ENCODE measurements at regions not wholly inside any gene's neighbourhood (a gene's known extent, or its start where the extent isn't known, plus 50 kb on each side); places are given as distances from the start of the nearest gene placed in this dataset.

DNA sequence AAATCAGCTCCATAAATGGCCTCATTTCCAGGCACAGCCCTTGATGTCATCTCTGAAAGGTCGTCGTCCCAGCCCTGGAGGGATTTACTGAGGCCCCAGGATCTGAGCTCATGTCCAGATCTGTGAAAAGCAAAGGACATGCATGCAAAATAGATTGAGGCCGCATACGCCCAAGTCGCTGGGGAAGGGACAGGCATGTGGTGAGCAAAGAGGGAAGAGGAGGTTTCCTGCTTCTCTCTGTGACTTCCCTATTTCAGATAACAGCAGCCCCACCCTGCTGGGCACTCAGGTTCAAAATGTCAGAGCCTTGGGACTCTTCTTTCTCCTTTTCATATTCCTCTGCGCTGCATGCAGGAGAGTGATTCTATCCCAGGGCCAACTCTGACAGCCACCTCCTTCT is 197.2 kb downstream of the ADSS2 start:
- TF ChIP-seq EZH2 (IDR thresholded peaks at IDR 0.05; ENCODE audit: low read depth) (no peak), CTCF (conservative IDR thresholded peaks at IDR 0.05) (no peak)
- H3K79me2 ChIP-seq (ENCODE audit: low read depth), result no peaks in the 10 kb centered on the region
- intact Hi-C loops (cut with micrococcal nuclease; ENCODE audit: unreplicated experiment), result no loop called here
- no peak overlapping the region for H3K4me3 ChIP-seq
- ChIA-PET CTCF (no interaction called here), POLR2A (ENCODE audit: unreplicated experiment) (no interaction called here)
- no peaks in the 10 kb centered on the region for H3K4me1 ChIP-seq (replicated peaks; ENCODE audit: insufficient read depth)
- DNase-seq, result no peak
- H3K9me2 ChIP-seq (ENCODE audit: insufficient read depth), result no peaks in the 10 kb centered on the region
- H3K9me3 ChIP-seq (ENCODE audit: insufficient read depth, low read depth), result no peaks in the 10 kb centered on the region
- H3K4me2 ChIP-seq, result no peak overlapping the region
- no peaks in the 10 kb centered on the region for H3K36me3 ChIP-seq (ENCODE audit: low read depth)
- H4K20me1 ChIP-seq (ENCODE audit: insufficient read depth), result no peaks in the 10 kb centered on the region
- no TSS peak for BruUV-seq (replicated peaks)
- no peak overlapping the region for H2AFZ ChIP-seq
- H3K27me3 ChIP-seq (ENCODE audit: insufficient read depth, low read depth), result no peaks in the 10 kb centered on the region
- no peaks in the 10 kb centered on the region for H3F3A ChIP-seq (ENCODE audit: insufficient read depth, low read depth)
- H3K27ac ChIP-seq, result no peak overlapping the region

DNA sequence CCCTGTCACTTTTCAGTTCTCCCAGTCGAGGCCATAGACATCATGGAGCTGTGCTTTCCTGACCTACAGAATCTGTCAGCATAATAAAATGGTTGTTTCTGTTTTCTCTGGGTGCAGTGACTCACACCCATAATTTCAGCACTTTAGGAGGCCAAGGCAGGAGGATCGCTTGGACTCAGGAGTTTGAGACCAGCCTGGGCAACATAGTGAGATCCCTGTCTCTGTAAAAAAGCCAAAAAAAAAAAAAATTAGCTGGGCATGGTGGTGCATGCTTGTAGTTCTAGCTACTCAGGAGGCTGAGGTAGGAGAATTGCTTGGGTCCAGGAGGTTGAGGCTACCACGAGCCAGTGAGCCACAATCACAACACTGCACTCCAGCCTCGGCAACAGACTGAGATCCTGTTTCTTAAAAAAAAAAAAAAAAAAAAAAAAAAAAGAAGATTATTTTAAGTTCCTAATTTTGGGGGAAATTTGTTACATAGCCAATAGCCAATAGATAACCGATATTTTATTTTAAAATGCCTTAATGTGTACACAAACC is 196.2 kb downstream of the ADSS2 start:
- H3K4me1 ChIP-seq (replicated peaks; ENCODE audit: insufficient read depth), result no peaks in the 10 kb centered on the region
- H3K27me3 ChIP-seq (ENCODE audit: insufficient read depth, low read depth), result no peaks in the 10 kb centered on the region
- H3K4me2 ChIP-seq, result no peak overlapping the region
- no peaks in the 10 kb centered on the region for H3K36me3 ChIP-seq (ENCODE audit: low read depth)
- no peak overlapping the region for H2AFZ ChIP-seq
- no peaks in the 10 kb centered on the region for H3K9me2 ChIP-seq (ENCODE audit: insufficient read depth)
- H3K79me2 ChIP-seq (ENCODE audit: low read depth), result no peaks in the 10 kb centered on the region
- H3K27ac ChIP-seq, result no peak overlapping the region
- H3K9me3 ChIP-seq (ENCODE audit: insufficient read depth, low read depth), result no peaks in the 10 kb centered on the region
- no peak for DNase-seq
- no TSS peak for BruUV-seq (replicated peaks)
- intact Hi-C loops (cut with micrococcal nuclease; ENCODE audit: unreplicated experiment), result no loop called here
- no peaks in the 10 kb centered on the region for H4K20me1 ChIP-seq (ENCODE audit: insufficient read depth)
- TF ChIP-seq CTCF (conservative IDR thresholded peaks at IDR 0.05) (no peak), EZH2 (IDR thresholded peaks at IDR 0.05; ENCODE audit: low read depth) (no peak)
- H3F3A ChIP-seq (ENCODE audit: insufficient read depth, low read depth), result no peaks in the 10 kb centered on the region
- ChIA-PET POLR2A (ENCODE audit: unreplicated experiment) (no interaction called here), CTCF (no interaction called here)
- no peak overlapping the region for H3K4me3 ChIP-seq

- DNase-seq, result no peak
- BruUV-seq (replicated peaks), result no TSS peak
- no peak overlapping the region for H3K4me3 ChIP-seq
- H2AFZ ChIP-seq, result no peak overlapping the region
- ChIA-PET POLR2A (ENCODE audit: unreplicated experiment) (no interaction called here), CTCF (no interaction called here)
- H4K20me1 ChIP-seq (ENCODE audit: insufficient read depth), result no peaks in the 10 kb centered on the region
- TF ChIP-seq CTCF (conservative IDR thresholded peaks at IDR 0.05), result no peak
- TF ChIP-seq EZH2 (IDR thresholded peaks at IDR 0.05; ENCODE audit: low read depth), result no peak
- H3K79me2 ChIP-seq (ENCODE audit: low read depth), result no peaks in the 10 kb centered on the region
- no peak overlapping the region for H3K27ac ChIP-seq
- no peaks in the 10 kb centered on the region for H3K9me2 ChIP-seq (ENCODE audit: insufficient read depth)
- no peaks in the 10 kb centered on the region for H3K36me3 ChIP-seq (ENCODE audit: low read depth)
- H3K9me3 ChIP-seq (ENCODE audit: insufficient read depth, low read depth), result no peaks in the 10 kb centered on the region
- intact Hi-C loops (cut with micrococcal nuclease; ENCODE audit: unreplicated experiment), result no loop called here
- H3K4me2 ChIP-seq, result no peak overlapping the region
- H3K27me3 ChIP-seq (ENCODE audit: insufficient read depth, low read depth), result no peaks in the 10 kb centered on the region
- no peaks in the 10 kb centered on the region for H3K4me1 ChIP-seq (replicated peaks; ENCODE audit: insufficient read depth)
- H3F3A ChIP-seq (ENCODE audit: insufficient read depth, low read depth), result no peaks in the 10 kb centered on the region
These were observed 195.5 kb downstream of the ADSS2 start for GRCh38 chr1:244256086-244256676.

Measured in PC-9 (cell line).